SU-DHL-6 (cell line): ENCODE measurements at regions not wholly inside any gene's neighbourhood (a gene's known extent, or its start where the extent isn't known, plus 50 kb on each side); places are given as distances from the start of the nearest gene placed in this dataset.

Experiments
- H2AFZ ChIP-seq: fragments of 200-600 bp; sonication (generic); 2 replicates; pipeline ENCODE4 v1.6.1; 2014; ENCODE audit warnings: low read depth, mild to moderate bottlenecking, moderate library complexity, mixed read lengths, antibody characterized with exemption, low read length; ENCODE audit not compliant: severe bottlenecking
- H3F3A ChIP-seq: fragments of 200-600 bp; shearing (Covaris generic); 2 replicates; pipeline ENCODE4 v1.6.0; 2016; ENCODE audit warnings: antibody characterized with exemption, mild to moderate bottlenecking; ENCODE audit not compliant: insufficient read depth
- H3K27ac ChIP-seq: fragments of 200-600 bp; sonication (generic); 2 replicates; pipeline ENCODE4 v1.5.1; 2016; ENCODE audit warnings: low read depth, mild to moderate bottlenecking, low read length, moderate library complexity, mixed read lengths
- H3K27me3 ChIP-seq: fragments of 200-600 bp; sonication (generic), shearing (Covaris generic); 2 replicates; pipeline ENCODE4 v1.6.0; 2014; ENCODE audit warnings: mild to moderate bottlenecking, low read length
- H3K36me3 ChIP-seq: fragments of 200-600 bp; sonication (generic); 2 replicates; pipeline ENCODE4 v1.6.1; 2014; ENCODE audit warnings: mild to moderate bottlenecking, low read length, mixed read lengths
- H3K4me2 ChIP-seq: fragments of 300-600, 200-600 bp; shearing (Covaris generic), sonication (generic); 2 replicates; pipeline ENCODE4 v1.6.0; 2014; ENCODE audit warnings: low read length, low read depth, mild to moderate bottlenecking; ENCODE audit not compliant: poor library complexity, severe bottlenecking
- H3K4me3 ChIP-seq: fragments of 200-600 bp; sonication (generic); 2 replicates; pipeline ENCODE4 v1.5.1; 2014; ENCODE audit warnings: antibody characterized with exemption, low read length, mild to moderate bottlenecking, mixed read lengths; ENCODE audit not compliant: insufficient read depth, poor library complexity, severe bottlenecking
- H3K79me2 ChIP-seq: fragments of 200-600 bp; sonication (generic); 2 replicates; pipeline ENCODE4 v1.6.1; 2014; ENCODE audit warnings: mild to moderate bottlenecking, low read length, moderate library complexity; ENCODE audit not compliant: insufficient read depth
- H3K9ac ChIP-seq: fragments of 200-600 bp; sonication (generic); 2 replicates; pipeline ENCODE4 v1.7.0; 2014; ENCODE audit warnings: mild to moderate bottlenecking, low read length
- H3K9me2 ChIP-seq: fragments of 200-600 bp; sonication (generic); replicated peaks from 2 replicates; pipeline ENCODE4 v1.6.1; 2014; ENCODE audit warnings: low read length; ENCODE audit not compliant: insufficient read depth
- H3K9me3 ChIP-seq: fragments of 200-600 bp; sonication (generic); 2 replicates; pipeline ENCODE4 v1.6.1; 2014; ENCODE audit warnings: low read length, mixed read lengths; ENCODE audit not compliant: insufficient read depth
- H4K20me1 ChIP-seq: fragments of 200-600 bp; sonication (generic); 2 replicates; pipeline ENCODE4 v1.6.1; 2014; ENCODE audit warnings: low read depth, mild to moderate bottlenecking, antibody characterized with exemption, low read length, moderate library complexity, mixed read lengths
- EZH2phosphoT487 ChIP-seq: fragments of 200-600 bp; sonication (generic), shearing (Covaris generic); conservative IDR thresholded peaks from 2 replicates; pipeline ENCODE4 v1.6.1; 2018; ENCODE audit warnings: mild to moderate bottlenecking, antibody characterized with exemption, low read length, moderate library complexity, mixed read lengths
- TF ChIP-seq, protein P1 (sequence below): fragments of 200-600 bp; sonication (generic); IDR thresholded peaks from one replicate; pipeline ENCODE4 v1.5.1; 2017; ENCODE audit warnings: antibody characterized with exemption, mild to moderate bottlenecking, low read length, moderate library complexity; ENCODE audit not compliant: insufficient read depth, poor library complexity, severe bottlenecking

DNA sequence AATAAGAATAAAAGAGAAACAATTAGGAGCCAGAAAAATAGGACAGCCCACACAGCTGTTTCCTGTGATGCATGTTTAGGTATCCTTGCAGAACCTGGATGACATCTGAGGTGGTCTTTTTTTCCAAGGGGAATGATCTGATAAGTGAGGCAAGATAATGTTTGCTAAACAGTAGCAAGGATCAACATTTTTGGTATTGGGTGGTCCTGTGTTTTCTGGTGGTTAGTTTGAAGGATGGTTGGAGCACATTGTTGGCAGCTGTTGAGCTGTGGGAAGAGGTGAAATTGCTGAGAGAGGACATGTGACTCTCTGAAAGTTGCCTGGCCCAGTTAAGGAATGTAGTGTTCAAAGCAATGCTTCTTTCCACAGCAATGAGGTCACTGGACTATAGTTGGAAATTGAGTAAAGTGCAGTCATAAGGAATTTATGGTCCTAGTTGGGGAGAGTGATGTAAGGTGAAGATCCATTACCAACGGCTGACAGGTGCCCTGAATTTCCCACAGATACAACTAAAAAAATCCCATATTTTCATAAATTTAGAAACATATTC is 270.2 kb upstream of the IMPG1 start:
- H3K4me2 ChIP-seq: no peak overlapping the region
- H3K27ac ChIP-seq: no peak overlapping the region

DNA sequence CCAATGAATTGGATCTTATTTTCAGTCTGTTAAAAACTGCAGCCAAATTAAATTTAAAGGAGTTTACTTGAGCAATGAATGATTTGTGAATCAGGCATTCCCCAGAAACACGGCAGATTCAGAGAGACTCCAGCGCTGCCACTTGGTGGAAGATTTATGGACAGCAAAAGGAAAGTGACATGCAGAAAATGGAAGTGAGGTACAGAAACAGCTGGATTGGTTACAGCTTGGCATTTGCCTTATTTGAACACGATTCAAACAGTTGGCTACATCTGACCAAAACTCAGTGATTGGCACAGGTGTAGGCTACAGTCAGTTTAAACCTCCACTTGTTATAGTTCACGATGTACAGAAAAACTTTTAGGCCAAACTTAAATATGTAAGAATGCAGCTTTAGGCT is 257.6 kb upstream of the IMPG1 start:
- no peaks in the 10 kb centered on the region for H3F3A ChIP-seq
- no peaks in the 10 kb centered on the region for H4K20me1 ChIP-seq
- no peaks in the 10 kb centered on the region for H3K27me3 ChIP-seq
- H3K79me2 ChIP-seq: no peaks in the 10 kb centered on the region
- TF ChIP-seq, protein P1, sequence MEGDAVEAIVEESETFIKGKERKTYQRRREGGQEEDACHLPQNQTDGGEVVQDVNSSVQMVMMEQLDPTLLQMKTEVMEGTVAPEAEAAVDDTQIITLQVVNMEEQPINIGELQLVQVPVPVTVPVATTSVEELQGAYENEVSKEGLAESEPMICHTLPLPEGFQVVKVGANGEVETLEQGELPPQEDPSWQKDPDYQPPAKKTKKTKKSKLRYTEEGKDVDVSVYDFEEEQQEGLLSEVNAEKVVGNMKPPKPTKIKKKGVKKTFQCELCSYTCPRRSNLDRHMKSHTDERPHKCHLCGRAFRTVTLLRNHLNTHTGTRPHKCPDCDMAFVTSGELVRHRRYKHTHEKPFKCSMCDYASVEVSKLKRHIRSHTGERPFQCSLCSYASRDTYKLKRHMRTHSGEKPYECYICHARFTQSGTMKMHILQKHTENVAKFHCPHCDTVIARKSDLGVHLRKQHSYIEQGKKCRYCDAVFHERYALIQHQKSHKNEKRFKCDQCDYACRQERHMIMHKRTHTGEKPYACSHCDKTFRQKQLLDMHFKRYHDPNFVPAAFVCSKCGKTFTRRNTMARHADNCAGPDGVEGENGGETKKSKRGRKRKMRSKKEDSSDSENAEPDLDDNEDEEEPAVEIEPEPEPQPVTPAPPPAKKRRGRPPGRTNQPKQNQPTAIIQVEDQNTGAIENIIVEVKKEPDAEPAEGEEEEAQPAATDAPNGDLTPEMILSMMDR: no peak
- TF ChIP-seq EZH2phosphoT487: no peak
- no peak overlapping the region for H3K27ac ChIP-seq
- no peaks in the 10 kb centered on the region for H3K9me3 ChIP-seq
- no peak overlapping the region for H3K4me3 ChIP-seq
- no peaks in the 10 kb centered on the region for H3K9me2 ChIP-seq
- H3K9ac ChIP-seq: no peak overlapping the region
- no peak overlapping the region for H3K4me2 ChIP-seq
- no peaks in the 10 kb centered on the region for H3K36me3 ChIP-seq
- no peak overlapping the region for H2AFZ ChIP-seq

More for the DNA sequence above, 270.2 kb upstream of the IMPG1 start:
- Histone ChIP-seq H3K9me2 (no peaks in the 10 kb centered on the region), H3K4me3 (no peak overlapping the region), H3K9ac (no peak overlapping the region), H4K20me1 (no peaks in the 10 kb centered on the region), H3K79me2 (no peaks in the 10 kb centered on the region), H3K27me3 (no peaks in the 10 kb centered on the region), H2AFZ (no peak overlapping the region), H3F3A (no peaks in the 10 kb centered on the region), H3K36me3 (no peaks in the 10 kb centered on the region), H3K9me3 (no peaks in the 10 kb centered on the region)
- TF ChIP-seq EZH2phosphoT487: no peak
- TF ChIP-seq, protein P1: no peak

DNA sequence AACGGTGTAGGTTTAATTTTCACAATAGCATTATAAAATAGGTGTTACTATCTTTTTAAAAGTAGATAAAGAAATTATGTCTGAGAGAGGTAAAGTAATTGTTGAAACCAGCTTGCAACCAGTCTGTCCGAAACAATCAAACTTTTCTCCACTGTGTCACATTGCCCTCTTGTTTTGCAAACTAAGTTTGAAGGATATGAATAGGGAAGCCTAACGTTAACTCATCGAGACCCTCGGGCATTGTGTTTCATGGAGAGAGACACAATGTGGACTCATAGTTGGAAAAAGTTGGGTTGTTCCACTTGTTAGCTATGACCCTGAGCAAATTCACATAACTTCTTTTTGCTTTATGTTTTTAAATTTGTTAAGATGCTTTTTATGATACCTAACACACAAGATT is 254.4 kb upstream of the IMPG1 start:
- Histone ChIP-seq H3K27ac (no peak overlapping the region), H3K36me3 (no peaks in the 10 kb centered on the region), H3K9ac (no peak overlapping the region), H3K4me2 (no peak overlapping the region), H3K79me2 (no peaks in the 10 kb centered on the region), H2AFZ (no peak overlapping the region), H3K4me3 (no peak overlapping the region), H3K27me3 (no peaks in the 10 kb centered on the region), H4K20me1 (no peaks in the 10 kb centered on the region), H3K9me2 (no peaks in the 10 kb centered on the region), H3K9me3 (no peaks in the 10 kb centered on the region), H3F3A (no peaks in the 10 kb centered on the region)
- no peak for TF ChIP-seq EZH2phosphoT487
- TF ChIP-seq, protein P1: no peak
